GM21619 (cell line): ENCODE measurements at regions not wholly inside any gene's neighbourhood (a gene's known extent, or its start where the extent isn't known, plus 50 kb on each side); places are given as distances from the start of the nearest gene placed in this dataset.

Experiments
- ATAC-seq: cut with Tn5 transposase; IDR thresholded peaks from one replicate; pipeline ENCODE4 v1.9.1; 2021; ENCODE audit not compliant: unreplicated experiment

DNA sequence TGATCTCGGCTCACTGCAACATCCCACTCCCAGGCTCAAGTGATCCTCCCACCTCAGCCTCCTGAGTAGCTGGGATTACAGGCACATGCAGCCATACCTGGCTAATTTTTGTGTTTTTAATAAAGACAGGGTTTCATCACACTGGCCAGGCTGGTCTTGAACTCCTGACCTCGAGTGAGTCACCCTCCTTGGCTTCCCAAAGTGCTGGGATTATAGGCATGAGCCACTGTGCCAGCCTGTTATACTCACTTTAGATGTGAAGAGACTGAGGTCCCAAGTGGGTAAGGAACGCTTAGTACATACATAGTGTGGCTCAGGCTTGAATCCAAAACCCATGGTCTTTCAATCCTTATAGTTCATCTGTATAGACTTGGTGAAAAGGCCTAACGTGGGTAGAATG, 63.7 kb upstream of the EPS8L3 start:
- no peak for ATAC-seq

GRCh38 chr1:109826930-109827349, 63.2 kb upstream of the EPS8L3 start:
- no peak for ATAC-seq

- no peak for ATAC-seq
Observed at GRCh38 chr1:109826446-109826845, 62.7 kb upstream of the EPS8L3 start.

GRCh38 chr1:109824349-109825115, 60.8 kb upstream of the EPS8L3 start:
- ATAC-seq, result no peak

DNA sequence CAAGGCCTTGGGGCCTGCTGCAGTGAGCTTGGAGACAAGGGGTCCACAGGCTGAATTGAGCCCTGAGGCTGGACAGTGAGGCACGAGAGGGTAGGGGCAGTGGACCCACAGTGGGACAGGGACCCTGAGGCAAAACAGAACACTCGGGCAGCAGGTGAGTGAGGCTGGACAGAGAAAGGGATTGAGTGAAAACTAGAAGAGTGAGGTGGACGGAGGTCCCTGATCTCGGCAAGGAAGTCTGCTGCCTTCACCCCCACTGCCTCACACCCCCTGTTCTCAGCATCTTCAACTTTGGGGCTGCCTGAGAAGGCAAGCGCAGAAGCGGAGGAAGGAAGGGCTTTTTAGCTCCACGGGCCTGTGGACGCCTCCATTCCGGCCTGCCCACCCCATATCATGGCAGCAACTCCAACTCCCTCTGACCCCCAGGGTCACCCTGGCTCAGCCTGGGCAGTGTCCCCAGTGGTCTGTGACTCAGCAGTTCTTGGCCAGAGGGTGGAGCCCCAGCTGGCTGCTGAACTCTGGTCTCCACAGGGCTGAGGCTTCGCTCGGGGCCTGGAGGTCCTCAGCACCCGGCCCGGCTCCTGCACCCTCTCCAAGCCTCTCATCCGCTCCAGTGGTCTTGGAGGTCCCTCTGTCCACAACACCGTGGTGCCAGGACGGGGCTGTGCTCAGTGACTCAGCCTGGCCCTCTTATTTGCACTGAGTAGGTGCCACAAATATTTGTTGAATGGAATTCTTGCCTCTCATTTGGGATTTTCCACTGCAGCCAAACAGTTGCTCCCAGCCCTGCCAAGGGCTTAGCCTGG, 60.0 kb upstream of the EPS8L3 start:
- ATAC-seq, result no peak

DNA sequence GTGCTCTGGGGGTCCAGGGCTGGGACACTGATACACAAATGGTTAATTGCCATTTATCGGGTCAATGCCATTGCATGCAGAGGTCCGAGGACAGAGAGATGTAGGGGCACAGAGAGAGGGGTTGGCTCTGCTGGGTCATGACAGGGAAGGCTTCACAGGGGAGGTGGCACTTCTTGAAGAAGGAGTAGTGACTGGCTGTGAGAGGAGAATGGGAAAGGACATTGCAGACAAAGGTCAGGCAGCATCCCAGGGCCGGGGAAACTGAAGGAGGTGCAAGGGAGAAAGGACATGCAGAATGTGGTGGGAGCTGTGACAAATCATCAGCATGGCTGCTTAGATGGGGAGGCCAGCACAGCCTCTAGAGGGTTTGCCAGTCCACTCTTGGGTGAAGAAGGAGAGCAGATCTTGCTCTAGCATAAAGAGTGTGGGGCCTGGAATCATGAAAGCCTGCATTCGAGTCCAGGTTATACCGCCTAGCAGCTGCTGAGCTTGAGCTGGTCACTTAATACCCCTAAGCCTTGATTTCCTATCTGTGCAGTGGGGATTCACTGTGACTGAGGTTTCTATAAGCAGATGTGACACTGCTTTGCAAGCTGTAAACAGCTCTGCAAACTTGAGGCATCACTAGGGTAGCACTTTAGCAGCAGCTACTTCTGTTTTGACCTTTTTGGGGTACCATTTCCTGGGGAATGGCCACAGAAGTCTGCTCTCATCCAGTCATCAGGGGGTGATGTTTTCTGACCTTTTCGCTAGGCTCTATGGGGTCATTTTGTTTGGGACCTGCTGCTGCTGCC, 59.2 kb upstream of the EPS8L3 start:
- ATAC-seq, result no peak

DNA sequence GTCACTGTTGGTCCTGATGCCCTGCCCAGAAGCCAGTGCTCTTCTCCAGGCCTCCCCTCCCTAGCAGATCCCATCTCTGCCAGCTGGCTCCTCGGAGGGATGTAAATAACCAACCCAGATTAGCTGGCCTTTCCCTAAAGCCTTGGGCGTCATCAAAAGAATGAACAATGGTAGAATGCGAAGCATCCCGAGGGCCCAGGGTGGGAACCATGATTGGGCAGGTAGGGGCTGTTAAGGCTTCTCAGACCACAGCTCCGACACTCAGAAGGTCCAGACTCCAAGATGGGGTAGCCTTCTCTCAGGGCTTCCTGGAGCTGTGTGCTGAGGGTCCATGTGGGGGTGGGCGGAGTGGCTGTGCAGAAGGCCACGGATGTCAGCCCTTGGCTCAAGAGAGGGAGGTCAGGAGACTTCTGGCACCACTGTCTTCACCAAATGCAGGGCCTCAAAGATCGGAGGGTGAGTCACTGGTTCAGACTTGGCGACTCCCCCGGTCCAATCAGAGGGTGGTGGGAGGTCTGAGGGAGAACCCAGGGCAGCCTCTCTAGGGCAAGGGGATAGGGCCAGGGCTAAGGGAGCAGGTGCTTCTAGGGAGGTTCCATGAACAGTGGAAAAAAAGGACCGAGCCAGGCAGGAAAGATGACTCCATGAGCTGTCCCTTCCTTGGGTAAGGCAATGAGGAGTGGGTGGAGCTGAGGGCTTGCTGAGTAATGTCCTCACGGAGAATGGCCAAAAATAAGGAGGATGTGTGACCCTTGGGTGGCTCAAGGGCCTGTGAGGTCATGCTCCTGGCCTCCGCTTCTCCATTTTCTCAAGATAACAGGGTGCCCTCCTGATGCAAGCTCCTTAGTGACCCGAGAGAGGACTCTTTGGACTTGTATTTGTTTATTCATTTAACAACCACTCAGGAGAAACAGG, 58.4 kb upstream of the EPS8L3 start:
- no peak for ATAC-seq

DNA sequence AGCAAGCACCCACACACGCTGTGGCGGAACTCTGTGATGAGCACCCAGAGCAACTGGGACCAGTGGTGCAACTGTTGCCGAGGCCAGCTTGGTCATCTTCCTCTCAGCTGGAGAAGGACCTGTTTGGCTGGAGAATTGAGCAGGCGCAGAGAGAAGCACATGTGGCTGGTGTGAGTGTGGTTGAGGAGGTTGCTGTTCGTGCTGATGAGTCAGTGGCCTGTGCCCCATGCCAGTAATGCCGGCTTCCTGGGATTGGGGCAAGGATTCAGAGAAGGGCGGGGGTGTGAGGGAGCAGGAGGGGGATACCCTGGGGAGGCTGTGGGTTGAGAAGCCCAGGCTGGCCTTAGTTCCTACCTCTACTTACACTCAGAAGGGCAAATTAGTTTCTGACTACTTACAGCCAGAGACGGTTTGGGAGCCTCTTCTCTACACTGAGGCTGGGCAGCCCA, 57.5 kb upstream of the EPS8L3 start:
- no peak for ATAC-seq

DNA sequence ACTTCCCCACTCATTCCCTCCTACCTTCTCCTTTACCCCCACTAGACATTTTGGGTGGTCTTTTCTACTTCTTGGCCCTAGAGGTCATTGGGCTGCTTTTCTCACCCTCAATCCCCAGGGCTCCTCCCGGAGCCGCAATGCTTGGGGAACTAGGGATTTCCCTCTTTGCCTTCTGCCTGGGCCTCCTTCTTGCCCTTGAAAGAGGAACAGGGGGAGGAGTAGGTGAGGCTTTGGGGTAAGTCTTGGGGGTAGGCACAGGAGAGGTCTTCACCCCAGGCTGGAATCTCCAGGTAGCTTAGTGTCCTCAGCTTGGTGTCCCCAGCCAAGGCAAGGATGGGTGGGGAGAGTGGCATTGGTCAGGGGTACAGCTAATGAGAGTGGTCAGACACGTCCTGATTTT, 56.2 kb upstream of the EPS8L3 start:
- ATAC-seq, result no peak

GRCh38 chr1:109818988-109819764, 55.5 kb upstream of the EPS8L3 start:
- no peak for ATAC-seq

- no peak for ATAC-seq
Observed at GRCh38 chr1:109818271-109818987, 54.7 kb upstream of the EPS8L3 start.

GRCh38 chr1:109817881-109818270, 54.2 kb upstream of the EPS8L3 start:
- no peak for ATAC-seq

GRCh38 chr1:109816975-109817535, 53.3 kb upstream of the EPS8L3 start:
- no peak for ATAC-seq

DNA sequence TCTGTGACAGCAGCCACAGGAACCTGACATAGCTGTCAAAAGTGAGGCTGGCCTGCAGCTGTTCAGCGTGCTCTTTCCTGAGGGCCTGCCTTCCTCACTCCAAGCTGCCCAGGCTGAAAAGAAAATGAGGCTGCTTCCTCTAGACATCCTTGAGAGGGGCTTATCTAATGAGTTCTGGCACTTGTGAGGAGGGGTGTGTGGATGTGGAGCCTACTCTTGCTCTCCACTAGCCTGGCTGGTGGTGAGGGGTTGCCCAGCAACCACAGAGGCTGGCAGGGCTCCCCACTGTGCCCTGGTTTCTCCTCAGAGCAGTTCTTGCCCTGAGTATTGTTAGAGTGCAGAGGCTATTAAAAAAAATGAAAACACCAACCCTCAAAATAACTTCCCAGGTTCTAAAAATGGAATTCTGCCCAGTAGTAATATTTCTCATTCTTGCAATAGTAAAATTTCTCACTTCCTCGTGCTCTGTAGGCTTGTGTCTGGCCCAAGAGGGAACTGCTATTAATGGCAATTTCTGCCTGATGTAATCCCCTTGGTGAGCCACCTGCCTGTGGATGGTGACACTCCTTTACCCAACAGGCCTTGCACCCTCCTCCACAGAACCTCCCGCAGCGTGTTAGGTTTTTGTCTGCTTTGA, 52.6 kb upstream of the EPS8L3 start:
- ATAC-seq, result peak; percentile 89

DNA sequence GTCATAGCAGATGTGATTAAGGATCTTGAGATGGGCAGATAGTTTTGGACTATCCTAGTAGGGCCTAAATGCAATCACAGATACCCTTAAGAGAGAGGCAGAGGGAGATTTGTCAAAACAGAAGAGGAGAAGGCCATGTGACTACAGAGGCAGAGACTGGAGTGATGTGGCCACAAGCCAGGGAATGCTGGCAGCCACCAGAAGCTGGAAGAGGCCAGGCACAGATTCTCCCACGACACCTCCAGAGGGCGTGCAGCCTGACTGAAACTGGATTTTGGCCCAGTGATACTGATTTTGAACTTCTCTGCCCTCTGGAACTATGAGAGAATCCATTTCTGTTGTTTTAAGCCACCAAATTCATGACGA, 52.1 kb upstream of the EPS8L3 start:
- no peak for ATAC-seq

GRCh38 chr1:109814993-109815786, 51.5 kb upstream of the EPS8L3 start:
- ATAC-seq, result no peak

DNA sequence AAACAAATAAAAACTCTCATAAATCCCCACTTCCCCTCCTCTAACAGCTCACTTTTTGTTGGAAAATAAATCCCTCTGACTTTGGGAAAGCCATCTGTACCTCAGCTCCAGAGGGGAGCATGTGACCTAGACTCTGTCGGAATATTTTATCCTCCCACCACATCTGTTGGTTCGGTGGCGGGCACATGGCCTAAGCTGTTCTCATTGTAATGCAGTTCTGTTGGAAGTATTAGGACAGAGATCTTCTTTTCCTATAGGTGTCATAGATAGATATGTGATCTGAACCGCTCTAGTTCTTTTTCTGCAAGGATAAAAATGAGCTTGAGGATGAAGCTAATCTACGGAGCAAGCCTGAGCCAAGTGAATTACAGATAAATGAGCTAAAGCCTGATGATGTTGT, 50.5 kb upstream of the EPS8L3 start:
- no peak for ATAC-seq
